Activated CD8-positive, alpha-beta memory T cell treated with anti-CD3 and anti-CD28 coated beads, Interleukin-2, amount 50 U/mL, for 1 hour (primary cell): ENCODE measurements at regions not wholly inside any gene's neighbourhood (a gene's known extent, or its start where the extent isn't known, plus 50 kb on each side); places are given as distances from the start of the nearest gene placed in this dataset.

Experiments
- DNase-seq: peaks from one replicate; pipeline ENCODE4 v3.0.0-alpha.2; 2020; ENCODE audit errors: extremely low read depth

DNA sequence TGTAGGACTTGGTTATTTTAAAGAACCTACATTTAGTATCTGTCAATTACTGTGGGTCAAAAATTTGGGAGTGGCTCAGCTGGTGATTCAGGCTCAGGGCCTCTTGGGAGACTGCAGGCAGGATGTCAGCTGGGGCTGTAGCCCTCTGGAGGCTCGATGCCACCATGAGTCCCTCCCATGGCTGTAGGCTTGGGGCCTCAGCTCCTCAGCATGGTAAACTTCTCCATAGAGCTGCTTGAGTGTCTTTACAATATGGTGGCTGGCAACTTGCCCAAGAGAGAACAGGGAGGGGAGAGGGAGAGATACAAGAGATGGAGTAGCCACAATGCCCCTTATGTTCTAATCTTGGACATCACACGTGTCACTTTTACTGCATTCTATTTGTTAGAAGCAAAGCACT is 470.4 kb downstream of the CDH26 start:
- no peak for DNase-seq

- DNase-seq, result no peak
These were observed 472.3 kb downstream of the CDH26 start for GRCh38 chr20:60430516-60431001.

DNA sequence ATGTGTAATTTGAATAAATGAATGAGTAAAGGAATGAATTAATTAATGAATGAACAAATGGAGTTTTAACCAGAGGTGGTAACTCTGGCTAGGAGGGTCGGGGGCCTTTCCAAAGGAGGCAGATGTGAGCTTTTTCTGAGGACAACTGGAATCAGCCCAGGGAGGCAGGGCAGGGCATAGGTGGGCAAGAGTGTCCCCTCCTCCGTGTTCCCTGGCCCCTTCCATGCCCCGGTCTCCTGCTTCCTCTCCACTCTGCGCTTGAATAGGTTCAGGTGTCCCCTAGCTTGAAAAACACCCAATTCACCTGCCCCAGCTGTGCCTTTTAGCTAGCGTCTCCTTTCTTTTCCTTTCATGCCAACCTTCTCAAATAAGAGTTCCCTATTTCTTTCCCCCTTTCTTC is 473.1 kb downstream of the CDH26 start:
- no peak for DNase-seq

GRCh38 chr20:60437418-60437817 is 479.2 kb downstream of the CDH26 start:
- DNase-seq, result no peak

GRCh38 chr20:60446267-60447111 is 488.3 kb downstream of the CDH26 start:
- no peak for DNase-seq

- no peak for DNase-seq
These were observed 489.5 kb downstream of the CDH26 start for GRCh38 chr20:60447703-60448102.

GRCh38 chr20:60453388-60454246 is 495.4 kb downstream of the CDH26 start:
- DNase-seq, result no peak

- no peak for DNase-seq
These were observed 496.3 kb downstream of the CDH26 start for GRCh38 chr20:60454491-60454890.

GRCh38 chr20:60455272-60455671 is 497.0 kb downstream of the CDH26 start:
- no peak for DNase-seq

- no peak for DNase-seq
These were observed 501.0 kb downstream of the CDH26 start for GRCh38 chr20:60459212-60459611.

DNA sequence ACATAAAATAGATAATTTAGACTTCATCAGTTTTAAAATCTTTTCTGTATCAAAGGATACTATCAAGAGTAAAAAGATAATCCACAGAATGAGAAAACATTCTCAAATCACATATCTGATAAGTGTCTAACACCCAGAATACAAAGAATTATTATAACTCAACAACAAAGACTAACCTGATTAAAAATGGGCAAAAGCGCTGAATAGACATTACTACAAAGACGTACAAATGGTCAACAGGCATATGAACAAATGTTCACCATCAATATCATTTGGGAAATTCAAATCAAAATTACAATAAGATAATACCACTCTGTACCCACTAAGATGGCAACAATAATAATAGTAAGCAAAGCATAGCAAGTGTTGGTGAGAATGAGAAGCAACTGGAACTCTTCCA is 503.8 kb downstream of the CDH26 start:
- no peak for DNase-seq

DNA sequence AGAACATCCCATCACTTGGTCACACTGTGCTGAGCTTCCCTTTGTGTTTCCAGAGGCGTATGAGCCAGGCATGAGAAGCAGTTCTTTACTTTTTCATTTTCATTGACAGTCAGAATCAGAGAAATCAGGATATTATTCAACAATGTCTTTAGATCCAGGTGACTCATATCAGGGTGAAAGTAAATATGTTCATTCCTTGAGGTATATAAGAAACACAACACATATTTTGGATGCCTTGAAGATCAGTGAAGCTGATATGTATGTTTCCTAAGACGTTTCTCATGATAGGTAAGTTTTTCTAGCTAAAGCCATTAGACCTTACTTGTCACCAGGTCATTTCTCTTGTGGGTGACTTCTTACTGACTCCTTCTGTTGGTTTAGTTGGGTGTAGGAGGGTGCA is 505.6 kb downstream of the CDH26 start:
- DNase-seq, result no peak

- no peak for DNase-seq
These were observed 507.2 kb downstream of the CDH26 start for GRCh38 chr20:60465439-60465838.

DNA sequence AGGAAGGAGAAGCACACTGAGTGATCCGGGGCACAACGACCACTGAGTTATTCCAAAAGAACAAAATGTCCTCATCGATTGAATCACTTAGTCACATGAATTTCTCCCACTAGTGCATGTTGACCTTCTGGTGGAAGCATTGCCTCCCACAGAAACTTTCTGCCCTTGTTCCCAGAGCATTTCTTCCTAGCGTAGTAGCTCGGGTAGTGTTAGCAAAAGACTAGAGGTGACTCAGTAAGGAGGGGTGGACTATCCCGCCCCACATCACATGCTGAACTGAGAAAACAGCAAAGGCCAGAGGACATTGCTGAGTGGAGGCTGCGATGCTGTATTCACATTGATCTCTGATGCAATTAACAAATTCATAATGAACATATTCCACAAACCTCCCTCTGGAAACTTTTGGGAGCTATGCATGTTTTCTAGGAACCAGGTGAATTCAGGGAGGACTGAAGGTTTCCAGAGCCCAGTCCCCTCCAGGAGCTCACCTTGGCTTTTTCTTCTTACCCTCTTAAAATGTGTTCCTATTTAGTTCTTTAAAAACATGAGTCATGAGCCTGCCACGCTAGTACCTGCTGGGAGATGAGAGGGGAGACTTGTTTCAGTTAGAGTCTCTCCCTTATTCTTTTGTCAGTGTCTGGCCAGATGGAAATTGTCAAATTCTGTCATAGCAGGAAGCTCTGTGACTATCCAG is 507.9 kb downstream of the CDH26 start:
- DNase-seq, result no peak

DNA sequence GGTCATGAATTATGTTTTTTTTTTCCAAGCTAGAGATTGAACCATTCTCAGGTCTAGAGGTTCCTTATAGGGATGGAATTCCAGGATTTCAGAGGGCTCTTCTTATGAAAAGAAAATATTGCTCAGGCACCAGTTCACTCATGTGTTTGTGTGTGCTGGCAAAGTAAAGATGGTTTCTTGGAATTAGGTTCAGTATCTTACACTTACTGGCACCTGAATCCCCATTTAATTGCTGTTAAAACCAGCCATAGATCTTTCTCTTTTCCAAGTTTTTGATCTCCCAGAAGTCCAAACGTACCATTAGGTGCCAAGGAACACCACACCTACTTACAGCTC is 508.4 kb downstream of the CDH26 start:
- no peak for DNase-seq

GRCh38 chr20:60467078-60467477 is 508.9 kb downstream of the CDH26 start:
- no peak for DNase-seq

DNA sequence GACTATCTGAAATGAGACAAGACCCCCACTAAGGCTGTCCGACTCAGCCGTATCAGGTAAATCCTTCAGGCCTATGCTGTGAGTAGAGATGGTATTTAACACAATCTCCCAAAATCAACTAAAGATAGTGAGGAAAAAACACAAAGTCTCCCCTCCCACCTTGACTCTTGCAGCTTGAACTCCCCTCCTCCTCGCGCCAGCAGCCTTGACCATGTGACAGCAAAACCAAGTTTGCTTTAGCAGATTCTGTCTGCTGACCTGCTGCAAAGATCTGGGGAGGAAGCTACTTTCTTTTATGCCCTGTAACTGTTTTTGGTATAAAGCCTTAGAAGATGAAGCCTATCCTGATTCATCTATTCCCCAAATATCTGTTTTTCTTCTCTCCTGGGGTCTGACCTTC is 509.5 kb downstream of the CDH26 start:
- DNase-seq, result no peak

DNA sequence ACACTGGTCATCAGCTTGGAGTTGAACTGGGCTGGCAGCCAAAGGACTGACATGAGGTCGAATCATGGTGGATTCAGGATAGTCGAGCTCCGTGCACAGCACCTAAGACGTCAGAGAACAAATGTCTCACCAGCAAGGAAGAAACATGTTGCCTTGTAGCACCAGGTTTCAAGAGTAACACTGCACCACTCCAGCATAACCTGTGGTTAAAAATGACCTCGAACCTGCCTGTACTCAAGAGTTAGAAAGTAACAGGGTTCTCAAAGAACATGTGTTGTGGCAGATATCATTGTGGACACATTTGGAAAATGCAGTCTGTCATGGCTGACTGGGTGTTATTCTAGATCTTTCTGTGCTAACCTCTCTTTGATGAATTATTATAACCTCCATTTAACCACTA is 511.6 kb downstream of the CDH26 start:
- no peak for DNase-seq

DNA sequence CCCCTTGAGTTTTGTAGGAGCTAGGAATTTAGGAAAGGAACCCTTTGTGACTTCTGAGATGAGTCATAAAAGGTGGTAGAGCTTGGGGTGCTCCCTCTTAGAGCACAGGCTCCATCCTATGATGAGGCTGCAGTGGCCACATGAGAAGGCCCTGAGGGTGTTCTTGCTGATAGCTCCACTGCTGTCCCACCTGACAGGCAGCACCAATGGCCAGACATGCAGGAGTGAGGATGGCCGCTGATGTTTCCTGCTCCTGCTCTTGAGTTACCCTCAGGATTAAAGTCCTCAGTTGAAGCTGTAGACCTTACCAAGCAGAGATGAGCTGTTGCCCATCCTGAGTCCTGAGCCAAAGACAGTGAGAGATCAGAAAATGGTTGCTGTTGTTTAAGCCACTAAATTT is 512.1 kb downstream of the CDH26 start:
- DNase-seq, result no peak

- DNase-seq, result no peak
These were observed 515.0 kb downstream of the CDH26 start for GRCh38 chr20:60473211-60473610.

GRCh38 chr20:60474385-60474910 is 516.2 kb downstream of the CDH26 start:
- DNase-seq, result no peak

GRCh38 chr20:60476045-60476444 is 517.8 kb downstream of the CDH26 start:
- no peak for DNase-seq
